ENCODE measurements at regions not wholly inside any gene's neighbourhood (a gene's known extent, or its start where the extent isn't known, plus 50 kb on each side); places are given as distances from the start of the nearest gene placed in this dataset.

GRCh38 chr12:83216230-83216629 is 529.5 kb downstream of the TMTC2 start:
- no peak for DNase-seq (ENCODE audit: low read depth in 1 of 2, low spot score in 2 of 2)
- no peak overlapping the region for H4K8ac ChIP-seq (ENCODE audit: extremely low read depth, insufficient read depth, low read length)
- H3K4me2 ChIP-seq (ENCODE audit: insufficient read depth in 1 of 2, low read depth in 2 of 2, low read length in 2 of 2), result no peak overlapping the region
- no peak for FAIRE-seq
- ChIA-PET POLR2A (ENCODE audit: partially characterized antibody) (interaction anchor here (0.5 kb wide), 1 partner anchor 1114 kb away, joined by 3 read pairs; no protein-coding TSS in a partner anchor), CTCF (ENCODE audit: partially characterized antibody) (interaction anchor here (1.4 kb wide), 1 partner anchor 45 kb away, joined by 4 read pairs; no protein-coding TSS in a partner anchor)
- H2AK5ac ChIP-seq (ENCODE audit: low read depth, low read length), result no peak overlapping the region
- no peak overlapping the region for H3K27ac ChIP-seq (ENCODE audit: low read depth, low read length)
- H2BK12ac ChIP-seq (ENCODE audit: low read depth, low read length), result no peak overlapping the region
- H3K9ac ChIP-seq (replicated peaks in 1 of 4; ENCODE audit: extremely low read depth in 1 of 4, low read depth in 3 of 4, low read length in 3 of 4), result no peak overlapping the region
- no peaks in the 10 kb centered on the region for H3K27me3 ChIP-seq (replicated peaks in 1 of 4; ENCODE audit: control insufficient read depth in 3 of 4, extremely low read depth in 1 of 4, insufficient read depth in 3 of 4, low read length in 3 of 4)
- no peak overlapping the region for H2BK5ac ChIP-seq (ENCODE audit: low read depth, low read length)
- no peaks in the 10 kb centered on the region for H3K23me2 ChIP-seq (ENCODE audit: low read depth, low read length)
- no peak overlapping the region for H2BK20ac ChIP-seq (ENCODE audit: low read length)
- H3K18ac ChIP-seq (ENCODE audit: extremely low read depth, low read length), result no peak overlapping the region
- no peak overlapping the region for H2AFZ ChIP-seq (ENCODE audit: low read length)
- H4K5ac ChIP-seq (ENCODE audit: insufficient read length, low read depth, low read length), result no peak overlapping the region
- H3K23ac ChIP-seq (ENCODE audit: insufficient read length), result no peak overlapping the region
- H3K4me1 ChIP-seq (replicated peaks in 1 of 4; ENCODE audit: control insufficient read depth in 3 of 4, insufficient read depth in 4 of 4, low read length in 3 of 4), result no peaks in the 10 kb centered on the region; a peak in 1 of 7 replicates
- H3K79me2 ChIP-seq (ENCODE audit: control insufficient read depth in 1 of 2, insufficient read depth in 2 of 2, low read length in 2 of 2), result no peaks in the 10 kb centered on the region
- no peaks in the 10 kb centered on the region for H3K36me3 ChIP-seq (ENCODE audit: control insufficient read depth in 2 of 4, insufficient read depth in 4 of 4, low read length in 3 of 4)
- no peak overlapping the region for H2BK120ac ChIP-seq (replicated peaks; ENCODE audit: low read depth, low read length)
- H3K56ac ChIP-seq (replicated peaks; ENCODE audit: insufficient read length, low read depth, low read length), result no peak overlapping the region
- H3K9me3 ChIP-seq (ENCODE audit: insufficient read depth in 2 of 2, low read depth in 1 of 2, low read length in 1 of 2), result no peaks in the 10 kb centered on the region
- 93% methylated on average over 3 of the region's 3 CpGs; no CpG with 5 or more reads in 1 of the 2 experiments for WGBS, 2 experiments (ENCODE audit: extremely low coverage in 1 of 2, insufficient coverage in 1 of 2, insufficient read length in 1 of 2, insufficient replicate concordance in 2 of 2, low coverage in 1 of 2, low lambda C conversion rate in 2 of 2, missing lambda C conversion rate in 1 of 2)
- H4K20me1 ChIP-seq (replicated peaks in 1 of 2; ENCODE audit: control insufficient read depth in 1 of 2, insufficient read depth in 2 of 2, low read length in 2 of 2), result no peaks in the 10 kb centered on the region
- H4K91ac ChIP-seq (replicated peaks; ENCODE audit: insufficient read length, low read length), result no peak overlapping the region
- no peaks in the 10 kb centered on the region for H3K79me1 ChIP-seq (ENCODE audit: low read depth, low read length)
- no peak overlapping the region for H3K4me3 ChIP-seq (ENCODE audit: extremely low read depth in 1 of 4, insufficient read depth in 2 of 4, low read depth in 3 of 4, low read length in 4 of 4)
- H3K4ac ChIP-seq (replicated peaks; ENCODE audit: insufficient read length, low read depth, low read length), result no peak overlapping the region
- H3K14ac ChIP-seq (ENCODE audit: insufficient read length), result no peak overlapping the region
- H2BK15ac ChIP-seq (ENCODE audit: low read length), result no peak overlapping the region
- TF ChIP-seq GABPA (IDR thresholded peaks at IDR 0.05; ENCODE audit: borderline replicate concordance, insufficient read depth, low read length), result no peak
- TF ChIP-seq BACH1 (IDR thresholded peaks at IDR 0.05; ENCODE audit: low read length), result no peak
- TF ChIP-seq HDAC6 (IDR thresholded peaks at IDR 0.05; ENCODE audit: low read depth, low read length), result no peak
- no peak for TF ChIP-seq BCL11A (IDR thresholded peaks at IDR 0.05; ENCODE audit: low read depth in 2 of 2, low read length in 2 of 2)
- no peak for TF ChIP-seq E2F6 (IDR thresholded peaks at IDR 0.05)
- TF ChIP-seq CTBP2 (IDR thresholded peaks at IDR 0.05; ENCODE audit: borderline replicate concordance, insufficient read depth, insufficient read length, low read length), result no peak
- no peak for TF ChIP-seq MAX (IDR thresholded peaks at IDR 0.05)
- no peak for TF ChIP-seq SP4 (IDR thresholded peaks at IDR 0.05; ENCODE audit: low read length)
- TF ChIP-seq EZH2 (IDR thresholded peaks at IDR 0.05; ENCODE audit: low read depth, low read length, severe bottlenecking), result no peak
- no peak for TF ChIP-seq JUND (IDR thresholded peaks at IDR 0.05; ENCODE audit: low read length)
- TF ChIP-seq CTCF (IDR thresholded peaks at IDR 0.05; ENCODE audit: control extremely low read depth in 1 of 3, insufficient read depth in 1 of 3, low read depth in 1 of 3, low read length in 3 of 3), result no peak

All from H1 (cell line).